ENCODE measurements at regions not wholly inside any gene's neighbourhood (a gene's known extent, or its start where the extent isn't known, plus 50 kb on each side); places are given as distances from the start of the nearest gene placed in this dataset.

- Histone ChIP-seq H3K27ac (no peak overlapping the region), H3K4me1 (ENCODE audit: control insufficient read depth in 1 of 2, insufficient read depth in 1 of 2, low read depth in 1 of 2, low read length in 1 of 2) (no peaks in the 10 kb centered on the region)
- TF ChIP-seq CTCF (IDR thresholded peaks at IDR 0.05), result no peak
Measured at GRCh38 chr12:11499806-11500187, 104.4 kb upstream of the PRB2 start.

DNA sequence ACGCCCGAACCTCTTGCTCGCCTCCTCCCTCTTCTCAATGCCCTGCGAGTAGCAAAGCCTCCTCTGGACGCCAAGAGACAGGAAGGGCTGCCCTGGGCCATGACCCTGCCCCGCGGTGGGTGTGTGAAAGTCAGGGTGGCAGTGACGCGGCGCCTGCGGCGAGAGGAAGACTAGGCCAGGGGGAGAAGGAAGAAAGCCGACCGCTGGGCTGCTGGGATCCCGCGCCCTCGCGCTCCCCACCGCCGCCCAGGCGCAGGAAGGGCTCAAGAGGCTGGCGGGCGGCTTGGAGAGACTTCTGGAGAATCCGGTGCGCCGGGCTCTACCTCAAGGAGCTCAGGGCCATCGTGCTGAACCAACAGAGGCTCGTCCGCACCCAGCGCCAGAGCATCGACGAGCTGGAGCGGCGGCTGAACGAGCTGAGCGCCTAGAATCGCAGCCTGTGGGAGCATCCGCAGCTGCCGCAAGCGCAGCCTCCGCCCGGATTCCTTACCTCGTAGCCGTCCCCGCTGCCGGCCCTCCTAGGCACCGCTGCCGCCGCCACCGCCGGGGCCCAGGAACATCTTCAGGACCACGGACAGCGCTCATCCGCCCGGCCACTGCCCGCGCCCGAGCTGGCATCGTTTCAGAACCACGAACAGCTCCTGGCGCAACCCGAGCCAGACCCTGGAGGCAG lies 105.0 kb upstream of the PRB2 start:
- Histone ChIP-seq H3K9me3 (no peaks in the 10 kb centered on the region), H3K27me3 (peaks cover 27% of the 10 kb centered on the region), H3K4me1 (ENCODE audit: control insufficient read depth in 1 of 2, insufficient read depth in 1 of 2, low read depth in 1 of 2, low read length in 1 of 2) (no peaks in the 10 kb centered on the region), H3K27ac (no peak overlapping the region), H3K4me3 (ENCODE audit: low read depth in 1 of 2, low read length in 1 of 2) (no peak overlapping the region), H3K36me3 (no peaks in the 10 kb centered on the region)
- no peak for TF ChIP-seq CTCF (IDR thresholded peaks at IDR 0.05)

More at GRCh38 chr12:11499806-11500187, 104.4 kb upstream of the PRB2 start:
- Histone ChIP-seq H3K27me3 (peaks cover 27% of the 10 kb centered on the region), H3K4me3 (ENCODE audit: low read depth in 1 of 2, low read length in 1 of 2) (no peak overlapping the region), H3K9me3 (no peaks in the 10 kb centered on the region), H3K36me3 (no peaks in the 10 kb centered on the region)

DNA sequence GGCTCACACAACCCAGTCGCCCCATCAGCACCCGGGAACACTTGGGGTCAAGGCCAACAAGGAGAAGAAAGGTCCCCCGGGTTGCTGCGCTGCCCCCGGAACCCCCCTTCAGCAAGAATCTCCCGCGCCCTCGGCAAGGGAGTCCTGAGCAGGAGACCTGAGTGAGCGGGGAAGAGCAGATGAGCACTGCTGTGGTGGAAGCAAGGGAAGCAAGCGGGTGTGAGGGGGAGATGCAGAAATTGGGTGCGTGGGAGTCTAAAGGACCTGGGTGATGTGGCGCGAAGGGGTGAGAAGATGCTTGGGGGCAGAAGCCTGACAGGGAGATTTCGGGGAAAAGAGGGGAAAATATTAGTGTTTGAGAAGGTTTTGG lies 105.5 kb upstream of the PRB2 start:
- H3K9me3 ChIP-seq, result no peaks in the 10 kb centered on the region
- H3K4me3 ChIP-seq (ENCODE audit: low read depth in 1 of 2, low read length in 1 of 2), result no peak overlapping the region
- H3K27me3 ChIP-seq, result peaks cover 27% of the 10 kb centered on the region
- H3K27ac ChIP-seq, result no peak overlapping the region
- H3K36me3 ChIP-seq, result no peaks in the 10 kb centered on the region
- no peaks in the 10 kb centered on the region for H3K4me1 ChIP-seq (ENCODE audit: control insufficient read depth in 1 of 2, insufficient read depth in 1 of 2, low read depth in 1 of 2, low read length in 1 of 2)
- TF ChIP-seq CTCF (IDR thresholded peaks at IDR 0.05), result no peak

- no peak overlapping the region for H3K27ac ChIP-seq
- no peak for TF ChIP-seq CTCF (IDR thresholded peaks at IDR 0.05)
- no peak overlapping the region for H3K4me3 ChIP-seq (ENCODE audit: low read depth in 1 of 2, low read length in 1 of 2)
- H3K4me1 ChIP-seq (ENCODE audit: control insufficient read depth in 1 of 2, insufficient read depth in 1 of 2, low read depth in 1 of 2, low read length in 1 of 2), result no peaks in the 10 kb centered on the region
- H3K36me3 ChIP-seq, result no peaks in the 10 kb centered on the region
- no peaks in the 10 kb centered on the region for H3K27me3 ChIP-seq
- no peaks in the 10 kb centered on the region for H3K9me3 ChIP-seq
Measured at GRCh38 chr12:11508699-11509098, 113.3 kb upstream of the PRB2 start.

- no peaks in the 10 kb centered on the region for H3K4me1 ChIP-seq (ENCODE audit: control insufficient read depth in 1 of 2, insufficient read depth in 1 of 2, low read depth in 1 of 2, low read length in 1 of 2)
- no peak overlapping the region for H3K27ac ChIP-seq
- no peak for TF ChIP-seq CTCF (IDR thresholded peaks at IDR 0.05)
- H3K4me3 ChIP-seq (ENCODE audit: low read depth in 1 of 2, low read length in 1 of 2), result no peak overlapping the region
- H3K36me3 ChIP-seq, result no peaks in the 10 kb centered on the region
- no peaks in the 10 kb centered on the region for H3K27me3 ChIP-seq
- no peaks in the 10 kb centered on the region for H3K9me3 ChIP-seq
Measured at GRCh38 chr12:11509326-11509725, 114.0 kb upstream of the PRB2 start.
